GM12873 (cell line): ENCODE measurements at regions not wholly inside any gene's neighbourhood (a gene's known extent, or its start where the extent isn't known, plus 50 kb on each side); places are given as distances from the start of the nearest gene placed in this dataset.

ENCODE experiments used
- TF ChIP-seq, protein P1 (sequence below): IDR thresholded peaks from 2 replicates; pipeline ENCODE4 v1.5.1; 2012; ENCODE audit warnings: low read depth, mild to moderate bottlenecking, moderate library complexity, low read length, control low read depth; ENCODE audit not compliant: insufficient read depth; ENCODE audit errors: missing control alignments

DNA sequence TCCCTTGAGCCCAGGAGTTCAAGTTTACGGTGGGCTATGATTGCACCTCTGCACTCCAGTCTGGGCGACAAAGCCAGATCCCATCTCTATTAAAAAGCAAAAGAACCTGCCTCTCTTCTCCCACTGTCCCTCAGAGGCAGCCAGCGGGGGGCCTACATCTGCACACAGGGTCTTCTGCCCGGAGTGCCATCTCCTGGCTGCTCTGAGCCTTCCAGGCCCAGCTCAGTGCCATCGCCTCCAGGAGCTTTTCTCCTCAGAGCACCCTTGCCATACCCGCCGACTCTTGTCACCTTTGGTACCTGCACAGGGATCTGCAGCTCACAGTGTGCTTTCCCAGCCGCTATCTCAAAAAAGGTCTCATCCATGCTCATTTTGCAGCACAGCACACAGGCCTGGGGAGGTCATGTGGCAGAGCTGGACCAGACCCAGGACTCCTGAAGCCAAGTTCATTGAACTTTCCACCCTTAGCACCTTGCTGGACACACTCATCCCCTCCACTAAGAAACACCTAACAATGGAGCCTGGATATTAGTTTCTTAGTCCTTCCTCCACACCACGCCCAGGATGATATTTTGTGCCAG is 186.3 kb downstream of the HAUS1 start:
- TF ChIP-seq, protein P1, sequence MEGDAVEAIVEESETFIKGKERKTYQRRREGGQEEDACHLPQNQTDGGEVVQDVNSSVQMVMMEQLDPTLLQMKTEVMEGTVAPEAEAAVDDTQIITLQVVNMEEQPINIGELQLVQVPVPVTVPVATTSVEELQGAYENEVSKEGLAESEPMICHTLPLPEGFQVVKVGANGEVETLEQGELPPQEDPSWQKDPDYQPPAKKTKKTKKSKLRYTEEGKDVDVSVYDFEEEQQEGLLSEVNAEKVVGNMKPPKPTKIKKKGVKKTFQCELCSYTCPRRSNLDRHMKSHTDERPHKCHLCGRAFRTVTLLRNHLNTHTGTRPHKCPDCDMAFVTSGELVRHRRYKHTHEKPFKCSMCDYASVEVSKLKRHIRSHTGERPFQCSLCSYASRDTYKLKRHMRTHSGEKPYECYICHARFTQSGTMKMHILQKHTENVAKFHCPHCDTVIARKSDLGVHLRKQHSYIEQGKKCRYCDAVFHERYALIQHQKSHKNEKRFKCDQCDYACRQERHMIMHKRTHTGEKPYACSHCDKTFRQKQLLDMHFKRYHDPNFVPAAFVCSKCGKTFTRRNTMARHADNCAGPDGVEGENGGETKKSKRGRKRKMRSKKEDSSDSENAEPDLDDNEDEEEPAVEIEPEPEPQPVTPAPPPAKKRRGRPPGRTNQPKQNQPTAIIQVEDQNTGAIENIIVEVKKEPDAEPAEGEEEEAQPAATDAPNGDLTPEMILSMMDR = no peak

DNA sequence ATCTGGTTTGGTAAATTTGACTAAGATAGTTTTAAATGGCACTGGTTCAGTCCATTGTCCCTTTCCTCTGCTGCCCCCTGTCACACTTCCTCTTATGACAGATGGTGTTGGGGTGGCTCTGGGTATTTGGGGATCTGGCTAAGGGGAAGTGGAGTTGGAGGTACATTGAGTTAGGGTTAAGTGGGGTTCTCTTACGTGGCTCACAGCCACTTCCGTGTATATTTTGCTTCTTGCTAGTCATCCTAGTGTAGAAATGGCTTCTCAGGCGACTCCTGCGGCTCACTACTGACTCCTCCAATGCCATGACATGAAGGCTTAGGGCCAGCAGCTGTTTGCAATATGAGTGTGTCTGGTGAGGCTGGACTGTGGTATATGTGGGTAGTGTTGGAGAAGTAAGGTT is 187.0 kb downstream of the HAUS1 start:
- TF ChIP-seq, protein P1 = peak; percentile 7

DNA sequence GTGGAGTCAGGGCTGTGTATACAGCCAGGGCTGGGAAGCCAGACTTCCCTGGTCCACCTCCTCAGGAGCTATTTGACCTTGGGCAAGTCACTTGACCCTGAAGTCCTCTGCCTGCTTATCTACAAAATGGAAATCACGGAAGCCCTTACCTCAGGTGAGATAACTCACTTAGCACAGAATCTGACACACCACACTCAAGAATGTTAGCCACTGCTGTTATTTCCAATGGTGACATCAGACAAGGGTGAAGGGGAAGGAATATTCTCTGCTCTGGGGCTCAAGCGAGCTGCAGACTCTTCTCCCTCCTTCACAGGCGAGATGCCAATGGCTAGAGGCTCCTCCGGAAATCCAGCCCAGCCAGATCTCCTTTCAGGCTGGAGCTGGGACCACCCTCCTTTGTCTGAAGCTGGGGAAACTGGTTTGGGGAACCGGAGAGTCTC is 189.6 kb downstream of the HAUS1 start:
- TF ChIP-seq, protein P1 = no peak

DNA sequence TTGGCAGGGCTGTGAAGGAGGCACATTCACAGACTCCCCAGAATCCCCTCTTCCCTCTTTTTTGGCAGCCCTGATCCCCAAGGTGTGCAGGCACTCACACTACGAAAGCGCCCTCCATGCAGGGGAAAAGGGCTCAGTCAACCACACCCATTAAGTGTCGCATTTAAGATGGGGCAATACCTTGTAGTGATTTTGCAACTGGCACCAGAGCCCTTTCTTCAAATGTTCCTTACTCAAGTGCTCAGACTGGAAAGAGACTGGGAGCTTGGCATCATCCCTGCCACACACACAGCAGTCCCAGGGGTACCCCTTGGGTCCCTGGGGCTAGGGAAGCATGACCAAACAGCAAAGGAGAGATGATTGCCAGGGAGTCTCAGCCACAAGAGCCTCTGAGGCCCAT is 190.1 kb downstream of the HAUS1 start:
- TF ChIP-seq, protein P1 = no peak

DNA sequence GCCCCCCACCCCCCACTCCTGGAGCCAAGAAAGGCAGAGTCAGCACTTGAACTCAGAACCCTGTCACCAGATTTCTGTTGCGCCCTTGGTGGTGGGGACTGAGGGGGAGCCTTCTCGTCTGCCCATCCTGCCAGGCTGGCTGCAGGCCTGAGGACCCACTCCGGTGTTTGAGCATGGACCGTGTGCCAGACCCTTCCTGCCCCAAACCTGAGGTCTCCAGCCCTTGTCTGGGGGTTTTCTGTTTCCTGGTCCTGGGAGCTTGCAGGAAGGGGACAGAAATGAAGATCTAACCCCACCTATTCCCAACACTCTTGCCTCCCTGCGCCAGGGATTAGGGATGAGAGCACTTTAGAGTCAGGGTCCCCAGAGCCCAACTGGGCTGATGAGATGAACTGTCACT is 190.6 kb downstream of the HAUS1 start:
- TF ChIP-seq, protein P1 = no peak

DNA sequence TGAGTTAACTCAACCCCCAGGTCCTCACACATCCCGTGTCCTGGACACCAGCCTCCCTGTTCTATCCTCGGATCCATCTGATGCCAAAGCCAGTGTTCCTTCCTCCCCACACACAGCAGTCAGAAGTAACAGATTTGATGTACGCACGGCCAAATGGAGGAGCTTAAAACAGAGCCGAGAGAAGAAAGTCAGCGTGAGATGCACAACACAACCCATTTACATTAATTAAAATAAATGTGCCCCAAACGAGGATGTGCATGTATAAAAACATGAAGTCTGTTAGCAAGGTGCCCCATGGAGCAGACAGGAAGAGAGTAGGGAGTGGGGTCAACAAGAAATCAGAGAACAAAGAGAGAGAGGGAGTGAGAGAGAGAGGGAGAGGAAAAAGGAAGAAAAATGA is 191.2 kb downstream of the HAUS1 start:
- TF ChIP-seq, protein P1 = no peak

DNA sequence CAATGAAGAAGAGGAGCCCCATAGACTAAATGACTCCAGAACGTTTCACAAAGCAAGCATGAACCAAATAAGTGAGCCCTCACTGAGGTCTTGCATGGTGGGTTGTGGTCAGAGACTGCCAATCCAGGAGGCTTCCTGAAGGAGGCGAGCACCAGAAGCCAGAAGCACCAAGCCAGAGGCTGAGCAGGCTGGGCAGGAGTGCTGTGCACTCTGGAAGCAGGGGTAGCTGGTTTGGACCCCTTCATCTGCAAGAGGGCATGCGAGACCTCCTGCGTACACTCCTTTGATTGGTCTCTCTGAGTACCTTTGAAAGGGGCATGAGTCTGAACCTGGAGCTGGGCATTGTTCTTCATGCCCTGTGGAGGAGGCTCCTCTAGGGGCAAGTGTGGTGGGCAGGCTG is 192.5 kb downstream of the HAUS1 start:
- TF ChIP-seq, protein P1 = no peak
